T-helper 2 cell treated with Interferon-gamma antibody and Interleukin-4, amounts not matched to agents 5 μg/mL and 100 μg/mL, for 36 hours (primary cell): ENCODE measurements at regions not wholly inside any gene's neighbourhood (a gene's known extent, or its start where the extent isn't known, plus 50 kb on each side); places are given as distances from the start of the nearest gene placed in this dataset.
"Not testable (repeated sequence)": the region's sequence is repeated elsewhere in the genome, so short reads cannot be mapped to it uniquely, and the experiment has no call there.

Experiments used
- DNase-seq: peaks from one replicate; pipeline ENCODE4 v3.0.0; 2021; ENCODE audit warnings: low spot score
- H3K27ac Mint-ChIP-seq: one replicate; pipeline ENCODE4 v1.8.0; 2021; ENCODE audit warnings: mild to moderate bottlenecking, mixed read lengths
- H3K27me3 Mint-ChIP-seq: one replicate; pipeline ENCODE4 v1.8.0; 2021; ENCODE audit warnings: low read depth, mixed read lengths
- H3K36me3 Mint-ChIP-seq: one replicate; pipeline ENCODE4 v1.8.0; 2021; ENCODE audit warnings: low read depth, mixed read lengths
- H3K4me1 Mint-ChIP-seq: one replicate; pipeline ENCODE4 v1.8.0; 2021; ENCODE audit warnings: low read depth, mixed read lengths
- H3K4me3 Mint-ChIP-seq: one replicate; pipeline ENCODE4 v1.8.0; 2022; ENCODE audit warnings: mild to moderate bottlenecking, moderate library complexity, mixed read lengths
- H3K9me3 Mint-ChIP-seq: one replicate; pipeline ENCODE4 v1.8.0; 2021; ENCODE audit warnings: mixed read lengths

GRCh38 chr1:70490153-70490552 lies 79.1 kb downstream of the CTH start:
- H3K36me3 Mint-ChIP-seq, result no peaks in the 10 kb centered on the region
- H3K9me3 Mint-ChIP-seq, result no peaks in the 10 kb centered on the region
- peaks cover 11% of the 10 kb centered on the region for H3K27me3 Mint-ChIP-seq
- H3K4me3 Mint-ChIP-seq, result no peak overlapping the region
- no peak for DNase-seq
- no peaks in the 10 kb centered on the region for H3K4me1 Mint-ChIP-seq
- no peak overlapping the region for H3K27ac Mint-ChIP-seq

GRCh38 chr1:70495370-70495769 lies 84.3 kb downstream of the CTH start:
- H3K9me3 Mint-ChIP-seq, result no peaks in the 10 kb centered on the region
- H3K27me3 Mint-ChIP-seq, result peaks cover 13% of the 10 kb centered on the region

GRCh38 chr1:70496181-70496580 lies 85.1 kb downstream of the CTH start:
- Mint-ChIP-seq H3K4me1 (no peaks in the 10 kb centered on the region), H3K9me3 (no peaks in the 10 kb centered on the region), H3K36me3 (no peaks in the 10 kb centered on the region), H3K4me3 (no peak overlapping the region), H3K27me3 (peaks cover 10% of the 10 kb centered on the region), H3K27ac (no peak overlapping the region)
- no peak for DNase-seq

More at GRCh38 chr1:70495370-70495769, 84.3 kb downstream of the CTH start:
- no peaks in the 10 kb centered on the region for H3K36me3 Mint-ChIP-seq
- no peak overlapping the region for H3K4me3 Mint-ChIP-seq
- no peak overlapping the region for H3K27ac Mint-ChIP-seq
- no peaks in the 10 kb centered on the region for H3K4me1 Mint-ChIP-seq
- no peak for DNase-seq

GRCh38 chr1:70497152-70497551 lies 86.1 kb downstream of the CTH start:
- Mint-ChIP-seq H3K4me3 (no peak overlapping the region), H3K9me3 (no peaks in the 10 kb centered on the region)

GRCh38 chr1:70498666-70499065 lies 87.6 kb downstream of the CTH start:
- no peaks in the 10 kb centered on the region for H3K9me3 Mint-ChIP-seq
- H3K4me1 Mint-ChIP-seq, result no peaks in the 10 kb centered on the region
- no peak overlapping the region for H3K27ac Mint-ChIP-seq
- DNase-seq, result no peak
- H3K4me3 Mint-ChIP-seq, result no peak overlapping the region
- H3K27me3 Mint-ChIP-seq, result peaks cover 2% of the 10 kb centered on the region
- no peaks in the 10 kb centered on the region for H3K36me3 Mint-ChIP-seq

More at GRCh38 chr1:70497152-70497551, 86.1 kb downstream of the CTH start:
- Mint-ChIP-seq H3K36me3 (no peaks in the 10 kb centered on the region), H3K4me1 (no peaks in the 10 kb centered on the region), H3K27me3 (peaks cover 2% of the 10 kb centered on the region), H3K27ac (no peak overlapping the region)
- no peak for DNase-seq

- H3K27ac Mint-ChIP-seq, result no peak overlapping the region
- H3K9me3 Mint-ChIP-seq, result no peaks in the 10 kb centered on the region
- H3K4me1 Mint-ChIP-seq, result peaks cover under 1% of the 10 kb centered on the region
- H3K4me3 Mint-ChIP-seq, result no peak overlapping the region
- DNase-seq, result no peak
- H3K36me3 Mint-ChIP-seq, result no peaks in the 10 kb centered on the region
- peaks cover 2% of the 10 kb centered on the region for H3K27me3 Mint-ChIP-seq
These were observed 88.6 kb downstream of the CTH start for GRCh38 chr1:70499695-70500094.

- H3K9me3 Mint-ChIP-seq, result no peaks in the 10 kb centered on the region
- H3K4me1 Mint-ChIP-seq, result peaks cover 3% of the 10 kb centered on the region
- no peak overlapping the region for H3K4me3 Mint-ChIP-seq
- no peaks in the 10 kb centered on the region for H3K27me3 Mint-ChIP-seq
- no peaks in the 10 kb centered on the region for H3K36me3 Mint-ChIP-seq
- no peak overlapping the region for H3K27ac Mint-ChIP-seq
- DNase-seq, result no peak
These were observed 92.3 kb downstream of the CTH start for GRCh38 chr1:70503358-70503757.

GRCh38 chr1:70504176-70504820 lies 93.2 kb downstream of the CTH start:
- Mint-ChIP-seq H3K27ac (no peak overlapping the region), H3K4me3 (no peak overlapping the region), H3K36me3 (no peaks in the 10 kb centered on the region), H3K9me3 (no peaks in the 10 kb centered on the region), H3K4me1 (peaks cover 3% of the 10 kb centered on the region), H3K27me3 (no peaks in the 10 kb centered on the region)
- peak; percentile 54 for DNase-seq

- Mint-ChIP-seq H3K4me1 (peaks cover 3% of the 10 kb centered on the region), H3K9me3 (no peaks in the 10 kb centered on the region), H3K36me3 (no peaks in the 10 kb centered on the region), H3K4me3 (no peak overlapping the region), H3K27ac (peak overlapping the region; percentile 36), H3K27me3 (peaks cover under 1% of the 10 kb centered on the region)
- DNase-seq, result no peak
These were observed 93.7 kb downstream of the CTH start for GRCh38 chr1:70504821-70505193.

- H3K36me3 Mint-ChIP-seq, H3K27ac Mint-ChIP-seq, DNase-seq, H3K4me3 Mint-ChIP-seq, H3K4me1 Mint-ChIP-seq, H3K9me3 Mint-ChIP-seq, H3K27me3 Mint-ChIP-seq: not testable (repeated sequence)
These were observed 96.9 kb downstream of the CTH start for GRCh38 chr1:70507991-70508390.

- Mint-ChIP-seq H3K27ac (no peak overlapping the region), H3K4me1 (no peaks in the 10 kb centered on the region), H3K36me3 (no peaks in the 10 kb centered on the region), H3K9me3 (no peaks in the 10 kb centered on the region), H3K27me3 (peaks cover 3% of the 10 kb centered on the region), H3K4me3 (no peak overlapping the region)
- no peak for DNase-seq
These were observed 99.2 kb downstream of the CTH start for GRCh38 chr1:70509996-70510876.

GRCh38 chr1:70517444-70517843 lies 106.4 kb downstream of the CTH start:
- H3K27ac Mint-ChIP-seq, result no peak overlapping the region
- peaks cover 2% of the 10 kb centered on the region for H3K4me1 Mint-ChIP-seq
- no peaks in the 10 kb centered on the region for H3K36me3 Mint-ChIP-seq
- DNase-seq, result no peak
- peaks cover 13% of the 10 kb centered on the region for H3K27me3 Mint-ChIP-seq
- no peak overlapping the region for H3K4me3 Mint-ChIP-seq
- H3K9me3 Mint-ChIP-seq, result no peaks in the 10 kb centered on the region

- no peaks in the 10 kb centered on the region for H3K9me3 Mint-ChIP-seq
- no peak for DNase-seq
- no peak overlapping the region for H3K27ac Mint-ChIP-seq
- H3K27me3 Mint-ChIP-seq, result peaks cover 13% of the 10 kb centered on the region
- H3K4me3 Mint-ChIP-seq, result no peak overlapping the region
- peaks cover 2% of the 10 kb centered on the region for H3K4me1 Mint-ChIP-seq
- H3K36me3 Mint-ChIP-seq, result no peaks in the 10 kb centered on the region
These were observed 107.0 kb downstream of the CTH start for GRCh38 chr1:70518106-70518505.

- H3K4me3 Mint-ChIP-seq, result no peak overlapping the region
- H3K27ac Mint-ChIP-seq, result no peak overlapping the region
- no peaks in the 10 kb centered on the region for H3K36me3 Mint-ChIP-seq
- no peaks in the 10 kb centered on the region for H3K4me1 Mint-ChIP-seq
- peaks cover 17% of the 10 kb centered on the region for H3K27me3 Mint-ChIP-seq
- DNase-seq, result no peak
- no peaks in the 10 kb centered on the region for H3K9me3 Mint-ChIP-seq
These were observed 117.7 kb downstream of the CTH start for GRCh38 chr1:70528590-70529333.
